GM23338 (cell line): ENCODE measurements at regions not wholly inside any gene's neighbourhood (a gene's known extent, or its start where the extent isn't known, plus 50 kb on each side); places are given as distances from the start of the nearest gene placed in this dataset.

ENCODE experiments used
- ATAC-seq: fragments of 200-7000 bp; cut with Tn5 transposase; 3 replicates; pipeline ENCODE4 v1.9.1; 2020
- DNase-seq: peaks from one replicate; pipeline ENCODE4 v3.0.0-alpha.2; 2015; ENCODE audit warnings: low spot score
- H2AFZ ChIP-seq: fragments of 200-600 bp; sonication (generic); 2 replicates; pipeline ENCODE4 v1.8.0; 2016; ENCODE audit warnings: antibody characterized with exemption, mild to moderate bottlenecking, moderate library complexity
- H3F3A ChIP-seq: fragments of 200-600 bp; sonication (generic); replicated peaks from 2 replicates; pipeline ENCODE4 v1.8.0; 2017; ENCODE audit warnings: antibody characterized with exemption, mixed run types, low read depth
- H3K27ac ChIP-seq: fragments of 200-600 bp; sonication (generic); 2 replicates; pipeline ENCODE4 v1.6.1; 2016; ENCODE audit warnings: low read depth
- H3K27me3 ChIP-seq: fragments of 200-600 bp; sonication (generic); 2 replicates; pipeline ENCODE4 v1.8.0; 2016; ENCODE audit warnings: mild to moderate bottlenecking, mixed run types, moderate library complexity; ENCODE audit not compliant: insufficient read depth
- H3K36me3 ChIP-seq: fragments of 200-600 bp; sonication (generic); 2 replicates; pipeline ENCODE4 v1.8.0; 2016; ENCODE audit warnings: mild to moderate bottlenecking; ENCODE audit not compliant: insufficient read depth
- H3K4me1 ChIP-seq: fragments of 200-600 bp; sonication (generic); 2 replicates; pipeline ENCODE4 v1.8.0; 2016; ENCODE audit warnings: mild to moderate bottlenecking, moderate library complexity; ENCODE audit not compliant: insufficient read depth
- H3K4me2 ChIP-seq: fragments of 200-600 bp; sonication (generic); 2 replicates; pipeline ENCODE4 v1.7.1; 2017; ENCODE audit warnings: mixed run types
- H3K4me3 ChIP-seq: fragments of 200-600 bp; sonication (generic); 2 replicates; pipeline ENCODE4 v1.6.1; 2016; ENCODE audit warnings: mixed run types
- H3K79me2 ChIP-seq: fragments of 200-600 bp; sonication (generic); replicated peaks from 2 replicates; pipeline ENCODE4 v1.8.0; 2017; ENCODE audit warnings: mild to moderate bottlenecking; ENCODE audit not compliant: insufficient read depth
- H3K9me2 ChIP-seq: fragments of 200-600 bp; sonication (generic); 2 replicates; pipeline ENCODE4 v1.8.0; 2017; ENCODE audit not compliant: insufficient read depth
- H4K20me1 ChIP-seq: fragments of 200-600 bp; sonication (generic); replicated peaks from 2 replicates; pipeline ENCODE4 v1.8.0; 2017; ENCODE audit warnings: mild to moderate bottlenecking; ENCODE audit not compliant: insufficient read depth
- H3K27ac Mint-ChIP-seq: 2 replicates; pipeline ENCODE4 v1.8.0; 2020; ENCODE audit warnings: inconsistent platforms, mild to moderate bottlenecking, moderate library complexity, mixed read lengths
- H3K27me3 Mint-ChIP-seq: 3 replicates; pipeline ENCODE4 v1.8.0; 2022; ENCODE audit warnings: low read depth, mild to moderate bottlenecking, moderate library complexity, mixed read lengths, inconsistent platforms; ENCODE audit not compliant: insufficient read depth, poor library complexity
- H3K36me3 Mint-ChIP-seq: 3 replicates; pipeline ENCODE4 v1.8.0; 2021; ENCODE audit warnings: low read depth, mild to moderate bottlenecking, inconsistent platforms, moderate library complexity, mixed read lengths
- H3K4me1 Mint-ChIP-seq: 3 replicates; pipeline ENCODE4 v1.8.0; 2020; ENCODE audit warnings: mild to moderate bottlenecking, inconsistent platforms, mixed read lengths
- H3K4me3 Mint-ChIP-seq: 3 replicates; pipeline ENCODE4 v1.8.0; 2021; ENCODE audit warnings: moderate library complexity, mild to moderate bottlenecking, inconsistent platforms, mixed read lengths
- H3K9me3 Mint-ChIP-seq: 3 replicates; pipeline ENCODE4 v1.8.0; 2020; ENCODE audit warnings: moderate library complexity, mild to moderate bottlenecking, inconsistent platforms, mixed read lengths
- CREB1 ChIP-seq: fragments of 250-450 bp; sonication (Bioruptor Pico); IDR thresholded peaks from 2 replicates; pipeline ENCODE4 v1.5.0; 2020; ENCODE audit warnings: low read depth, mild to moderate bottlenecking, moderate library complexity
- EZH2 ChIP-seq: fragments of 200-600 bp; sonication (generic); IDR thresholded peaks from one replicate; pipeline ENCODE4 v1.8.0; 2017; ENCODE audit warnings: antibody characterized with exemption, mild to moderate bottlenecking, low read depth; ENCODE audit not compliant: unreplicated experiment
- EZH2phosphoT487 ChIP-seq: fragments of 200-600 bp; sonication (generic); IDR thresholded peaks from one replicate; pipeline ENCODE4 v1.8.1; 2018; ENCODE audit warnings: antibody characterized with exemption; ENCODE audit not compliant: unreplicated experiment
- JUNB ChIP-seq: IDR thresholded peaks from one replicate; pipeline ENCODE4 v1.6.1; 2016; ENCODE audit warnings: antibody characterized with exemption; ENCODE audit not compliant: unreplicated experiment
- NANOG ChIP-seq: IDR thresholded peaks from 2 replicates; pipeline ENCODE4 v1.6.1; 2016; ENCODE audit warnings: antibody characterized with exemption, borderline replicate concordance
- STAT1 ChIP-seq: IDR thresholded peaks from one replicate; pipeline ENCODE4 v1.6.1; 2016; ENCODE audit warnings: antibody characterized with exemption; ENCODE audit not compliant: unreplicated experiment
- TF ChIP-seq, protein P1 (sequence below), 2 experiments: fragments of 200-600 bp in 1 of 2; sonication (generic) in 1 of 2; conservative IDR thresholded peaks; 2 replicates each; pipeline versions ENCODE4 v1.5.1 to v1.6.1; 2016 to 2017; ENCODE audit warnings: antibody characterized with exemption in 2 of 2, low read depth in 2 of 2, mild to moderate bottlenecking in 2 of 2, moderate library complexity in 1 of 2
- TF ChIP-seq, protein P2 (sequence below): IDR thresholded peaks from one replicate; pipeline ENCODE4 v1.6.1; 2018; ENCODE audit warnings: antibody characterized with exemption; ENCODE audit not compliant: unreplicated experiment

DNA sequence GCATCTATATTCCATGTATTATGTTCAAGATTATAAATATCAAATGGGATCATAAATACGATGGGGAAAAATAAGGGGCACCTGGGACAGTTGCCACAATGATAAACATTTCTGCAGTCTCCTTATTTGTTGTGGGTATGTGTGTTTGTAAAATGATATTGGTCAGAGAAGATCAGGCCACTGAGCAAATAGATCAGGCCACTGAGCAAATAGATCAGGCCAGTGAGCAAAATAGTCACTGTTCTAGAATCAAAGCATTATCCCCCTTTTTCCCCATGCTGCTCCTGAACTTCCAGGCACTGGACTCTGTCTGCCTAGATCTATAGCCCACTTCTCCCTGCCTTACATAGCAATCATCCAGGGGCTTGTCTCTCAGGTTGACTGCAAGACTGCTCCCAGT, 599.8 kb upstream of the USP24 start:
- Mint-ChIP-seq H3K36me3 (no peaks in the 10 kb centered on the region), H3K27ac (no peak overlapping the region), H3K4me3 (no peak overlapping the region), H3K9me3 (no peaks in the 10 kb centered on the region), H3K27me3 (peaks cover 6% of the 10 kb centered on the region), H3K4me1 (no peaks in the 10 kb centered on the region)
- Histone ChIP-seq H3K27me3 (no peaks in the 10 kb centered on the region), H2AFZ (no peak overlapping the region), H3K4me2 (no peak overlapping the region), H3K9me2 (0 out of 2 replicates have a peak, but pooled peaks cover 2% of the 10 kb centered on the region), H4K20me1 (no peaks in the 10 kb centered on the region), H3K79me2 (no peaks in the 10 kb centered on the region), H3K4me1 (no peaks in the 10 kb centered on the region), H3K4me3 (no peak overlapping the region), H3F3A (no peaks in the 10 kb centered on the region), H3K36me3 (no peaks in the 10 kb centered on the region), H3K27ac (no peak overlapping the region)
- no peak for TF ChIP-seq CREB1
- no peak for TF ChIP-seq STAT1
- TF ChIP-seq, protein P1, sequence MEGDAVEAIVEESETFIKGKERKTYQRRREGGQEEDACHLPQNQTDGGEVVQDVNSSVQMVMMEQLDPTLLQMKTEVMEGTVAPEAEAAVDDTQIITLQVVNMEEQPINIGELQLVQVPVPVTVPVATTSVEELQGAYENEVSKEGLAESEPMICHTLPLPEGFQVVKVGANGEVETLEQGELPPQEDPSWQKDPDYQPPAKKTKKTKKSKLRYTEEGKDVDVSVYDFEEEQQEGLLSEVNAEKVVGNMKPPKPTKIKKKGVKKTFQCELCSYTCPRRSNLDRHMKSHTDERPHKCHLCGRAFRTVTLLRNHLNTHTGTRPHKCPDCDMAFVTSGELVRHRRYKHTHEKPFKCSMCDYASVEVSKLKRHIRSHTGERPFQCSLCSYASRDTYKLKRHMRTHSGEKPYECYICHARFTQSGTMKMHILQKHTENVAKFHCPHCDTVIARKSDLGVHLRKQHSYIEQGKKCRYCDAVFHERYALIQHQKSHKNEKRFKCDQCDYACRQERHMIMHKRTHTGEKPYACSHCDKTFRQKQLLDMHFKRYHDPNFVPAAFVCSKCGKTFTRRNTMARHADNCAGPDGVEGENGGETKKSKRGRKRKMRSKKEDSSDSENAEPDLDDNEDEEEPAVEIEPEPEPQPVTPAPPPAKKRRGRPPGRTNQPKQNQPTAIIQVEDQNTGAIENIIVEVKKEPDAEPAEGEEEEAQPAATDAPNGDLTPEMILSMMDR (conservative IDR thresholded peaks at IDR 0.05; ENCODE audit: low read depth in 2 of 2), result no peak
- TF ChIP-seq, protein P2, sequence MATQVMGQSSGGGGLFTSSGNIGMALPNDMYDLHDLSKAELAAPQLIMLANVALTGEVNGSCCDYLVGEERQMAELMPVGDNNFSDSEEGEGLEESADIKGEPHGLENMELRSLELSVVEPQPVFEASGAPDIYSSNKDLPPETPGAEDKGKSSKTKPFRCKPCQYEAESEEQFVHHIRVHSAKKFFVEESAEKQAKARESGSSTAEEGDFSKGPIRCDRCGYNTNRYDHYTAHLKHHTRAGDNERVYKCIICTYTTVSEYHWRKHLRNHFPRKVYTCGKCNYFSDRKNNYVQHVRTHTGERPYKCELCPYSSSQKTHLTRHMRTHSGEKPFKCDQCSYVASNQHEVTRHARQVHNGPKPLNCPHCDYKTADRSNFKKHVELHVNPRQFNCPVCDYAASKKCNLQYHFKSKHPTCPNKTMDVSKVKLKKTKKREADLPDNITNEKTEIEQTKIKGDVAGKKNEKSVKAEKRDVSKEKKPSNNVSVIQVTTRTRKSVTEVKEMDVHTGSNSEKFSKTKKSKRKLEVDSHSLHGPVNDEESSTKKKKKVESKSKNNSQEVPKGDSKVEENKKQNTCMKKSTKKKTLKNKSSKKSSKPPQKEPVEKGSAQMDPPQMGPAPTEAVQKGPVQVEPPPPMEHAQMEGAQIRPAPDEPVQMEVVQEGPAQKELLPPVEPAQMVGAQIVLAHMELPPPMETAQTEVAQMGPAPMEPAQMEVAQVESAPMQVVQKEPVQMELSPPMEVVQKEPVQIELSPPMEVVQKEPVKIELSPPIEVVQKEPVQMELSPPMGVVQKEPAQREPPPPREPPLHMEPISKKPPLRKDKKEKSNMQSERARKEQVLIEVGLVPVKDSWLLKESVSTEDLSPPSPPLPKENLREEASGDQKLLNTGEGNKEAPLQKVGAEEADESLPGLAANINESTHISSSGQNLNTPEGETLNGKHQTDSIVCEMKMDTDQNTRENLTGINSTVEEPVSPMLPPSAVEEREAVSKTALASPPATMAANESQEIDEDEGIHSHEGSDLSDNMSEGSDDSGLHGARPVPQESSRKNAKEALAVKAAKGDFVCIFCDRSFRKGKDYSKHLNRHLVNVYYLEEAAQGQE, result no peak
- DNase-seq, result no peak
- ATAC-seq, result no peak

DNA sequence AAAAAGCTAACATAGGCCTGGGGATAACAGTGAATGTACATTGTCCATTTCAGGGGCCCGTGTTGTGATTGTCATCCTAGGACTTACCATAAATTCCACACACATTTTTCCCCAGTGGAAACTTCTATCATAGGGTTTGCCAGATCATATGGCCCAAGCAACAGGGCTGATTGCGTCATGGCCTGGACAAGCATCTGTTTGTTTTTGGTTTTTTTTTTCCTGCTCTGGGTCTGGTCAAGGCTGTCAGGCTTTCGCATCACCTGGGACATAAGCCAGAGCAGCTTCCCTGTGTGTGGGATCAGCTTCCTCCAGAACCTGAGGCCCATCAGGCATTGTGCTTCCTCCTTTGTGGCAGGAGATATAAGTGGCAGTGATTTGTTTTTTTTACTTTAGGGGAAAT, 598.5 kb upstream of the USP24 start:
- DNase-seq, result no peak
- no peak for ATAC-seq
- H3K36me3 ChIP-seq, result no peaks in the 10 kb centered on the region
- TF ChIP-seq EZH2 (no peak), NANOG (no peak), STAT1 (no peak), JUNB (no peak), EZH2phosphoT487 (no peak)
- TF ChIP-seq, protein P1 (conservative IDR thresholded peaks at IDR 0.05; ENCODE audit: low read depth in 2 of 2), result no peak

More for the DNA sequence above, 598.5 kb upstream of the USP24 start:
- Histone ChIP-seq H3K4me2 (no peak overlapping the region), H3K27ac (no peak overlapping the region), H3K4me1 (no peaks in the 10 kb centered on the region), H3K79me2 (no peaks in the 10 kb centered on the region), H3F3A (no peaks in the 10 kb centered on the region), H3K27me3 (no peaks in the 10 kb centered on the region), H2AFZ (no peak overlapping the region), H4K20me1 (no peaks in the 10 kb centered on the region), H3K9me2 (no peaks in the 10 kb centered on the region), H3K4me3 (no peak overlapping the region)
- peaks cover 3% of the 10 kb centered on the region for H3K27me3 Mint-ChIP-seq
- no peak overlapping the region for H3K27ac Mint-ChIP-seq
- H3K36me3 Mint-ChIP-seq, result no peaks in the 10 kb centered on the region
- H3K9me3 Mint-ChIP-seq, result no peaks in the 10 kb centered on the region
- H3K4me3 Mint-ChIP-seq, result no peak overlapping the region
- no peaks in the 10 kb centered on the region for H3K4me1 Mint-ChIP-seq
